PC-3 (cell line): ENCODE measurements at regions not wholly inside any gene's neighbourhood (a gene's known extent, or its start where the extent isn't known, plus 50 kb on each side); places are given as distances from the start of the nearest gene placed in this dataset.

Source experiments
- ATAC-seq: fragments of 200-7000 bp; cut with Tn5 transposase; 2 replicates; pipeline ENCODE4 v1.9.1; 2020; ENCODE audit warnings: mild to moderate bottlenecking, moderate library complexity
- BruUV-seq: library from RNA; stranded (reverse); fragments of 400-500 nt; replicated peaks from 2 replicates; lab custom pipeline; 2021; lab: Mats Ljungman, UMichigan
- CTCF ChIA-PET: fragments of 300-600 bp; sonication (Branson Sonifier 250); formaldehyde crosslinking; loops from one replicate; lab custom pipeline; 2022; ENCODE audit warnings: antibody characterized with exemption; lab: Charles Lee
- POLR2A ChIA-PET: fragments of 300-600 bp; sonication (Branson Sonifier 250); formaldehyde crosslinking; loops from one replicate; lab custom pipeline; 2022; ENCODE audit warnings: antibody characterized with exemption; ENCODE audit not compliant: unreplicated experiment; lab: Charles Lee
- DNase-seq: peaks from one replicate; pipeline ENCODE4 v3.0.0-alpha.2; 2015
- H2AFZ ChIP-seq: fragments of 300-600 bp; sonication (generic); 2 replicates; pipeline ENCODE4 v1.6.0; 2016; ENCODE audit warnings: antibody characterized with exemption, low read length
- H3F3A ChIP-seq: fragments of 300-600 bp; sonication (generic); one replicate; pipeline ENCODE4 v1.6.0; 2017; ENCODE audit warnings: antibody characterized with exemption, low read length, control low read depth, mild to moderate bottlenecking; ENCODE audit not compliant: unreplicated experiment
- H3K27ac ChIP-seq: fragments of 300-600 bp; sonication (generic); 2 replicates; pipeline ENCODE4 v1.5.1; 2016; ENCODE audit warnings: mild to moderate bottlenecking, low read length
- H3K27me3 ChIP-seq: fragments of 300-600 bp; sonication (generic); 2 replicates; pipeline ENCODE4 v1.6.1; 2016; ENCODE audit warnings: low read length, mixed read lengths
- H3K36me3 ChIP-seq: fragments of 300-600 bp; sonication (generic); 2 replicates; pipeline ENCODE4 v1.6.1; 2016; ENCODE audit warnings: low read depth, mixed run types, low read length, mixed read lengths
- H3K4me1 ChIP-seq: fragments of 300-600 bp; sonication (generic); 2 replicates; pipeline ENCODE4 v1.5.1; 2016; ENCODE audit warnings: low read length; ENCODE audit not compliant: insufficient read depth
- H3K4me2 ChIP-seq: fragments of 300-600 bp; sonication (generic); 2 replicates; pipeline ENCODE4 v1.6.0; 2016; ENCODE audit warnings: low read length
- H3K4me3 ChIP-seq: fragments of 300-600 bp; sonication (generic); 2 replicates; pipeline ENCODE4 v1.5.1; 2016; ENCODE audit warnings: mild to moderate bottlenecking, low read length, mixed read lengths
- H3K79me2 ChIP-seq: fragments of 300-600 bp; sonication (generic); 2 replicates; pipeline ENCODE4 v1.6.1; 2017; ENCODE audit warnings: low read length, mixed read lengths
- H3K9ac ChIP-seq: fragments of 300-600 bp; sonication (generic); 2 replicates; pipeline ENCODE4 v1.6.0; 2016; ENCODE audit warnings: mild to moderate bottlenecking, low read length
- H3K9me2 ChIP-seq: fragments of 300-600 bp; sonication (generic); replicated peaks from 2 replicates; pipeline ENCODE4 v1.6.1; 2016; ENCODE audit warnings: mixed run types, low read length, mixed read lengths
- H3K9me3 ChIP-seq: fragments of 300-600 bp; sonication (generic); 2 replicates; pipeline ENCODE4 v1.6.1; 2016; ENCODE audit warnings: low read length, mixed read lengths
- H4K20me1 ChIP-seq: fragments of 300-600 bp; sonication (generic); 2 replicates; pipeline ENCODE4 v1.6.1; 2016; ENCODE audit warnings: low read length, mixed read lengths
- EZH2 ChIP-seq: fragments of 300-600 bp; sonication (generic); IDR thresholded peaks from one replicate; pipeline ENCODE4 v1.6.1; 2017; ENCODE audit warnings: antibody characterized with exemption, mild to moderate bottlenecking, low read length; ENCODE audit not compliant: unreplicated experiment
- EZH2phosphoT487 ChIP-seq: fragments of 300-600 bp; sonication (generic); IDR thresholded peaks from 2 replicates; pipeline ENCODE4 v1.6.1; 2018; ENCODE audit warnings: mild to moderate bottlenecking, antibody characterized with exemption, low read length, borderline replicate concordance
- intact Hi-C: fragments of 100-400 bp; cut with micrococcal nuclease; formaldehyde crosslinking; loops from 2 replicates; pipeline ENCODE4 v1.9.0; 2023
- TF ChIP-seq, protein P1 (sequence below): fragments of 300-600 bp; sonication (generic); conservative IDR thresholded peaks from 2 replicates; pipeline ENCODE4 v1.5.1; 2017; ENCODE audit warnings: antibody characterized with exemption, low read depth, mild to moderate bottlenecking, low read length

GRCh38 chr14:101501341-101501740 lies 60.0 kb upstream of the DIO3 start:
- Histone ChIP-seq H3K79me2 (no peaks in the 10 kb centered on the region), H3K36me3 (no peaks in the 10 kb centered on the region), H3K4me1 (no peaks in the 10 kb centered on the region), H3K4me3 (no peak overlapping the region), H4K20me1 (no peaks in the 10 kb centered on the region), H3F3A (no peaks in the 10 kb centered on the region), H3K9me2 (no peaks in the 10 kb centered on the region), H2AFZ (no peak overlapping the region), H3K4me2 (no peak overlapping the region), H3K27me3 (no peaks in the 10 kb centered on the region), H3K9ac (no peak overlapping the region), H3K9me3 (no peaks in the 10 kb centered on the region), H3K27ac (no peak overlapping the region)
- CTCF ChIA-PET, result no interaction called here
- no TSS peak for BruUV-seq
- POLR2A ChIA-PET, result no interaction called here
- intact Hi-C loops, result no loop called here
- DNase-seq (no peak), ATAC-seq (no peak)
- TF ChIP-seq, protein P1, sequence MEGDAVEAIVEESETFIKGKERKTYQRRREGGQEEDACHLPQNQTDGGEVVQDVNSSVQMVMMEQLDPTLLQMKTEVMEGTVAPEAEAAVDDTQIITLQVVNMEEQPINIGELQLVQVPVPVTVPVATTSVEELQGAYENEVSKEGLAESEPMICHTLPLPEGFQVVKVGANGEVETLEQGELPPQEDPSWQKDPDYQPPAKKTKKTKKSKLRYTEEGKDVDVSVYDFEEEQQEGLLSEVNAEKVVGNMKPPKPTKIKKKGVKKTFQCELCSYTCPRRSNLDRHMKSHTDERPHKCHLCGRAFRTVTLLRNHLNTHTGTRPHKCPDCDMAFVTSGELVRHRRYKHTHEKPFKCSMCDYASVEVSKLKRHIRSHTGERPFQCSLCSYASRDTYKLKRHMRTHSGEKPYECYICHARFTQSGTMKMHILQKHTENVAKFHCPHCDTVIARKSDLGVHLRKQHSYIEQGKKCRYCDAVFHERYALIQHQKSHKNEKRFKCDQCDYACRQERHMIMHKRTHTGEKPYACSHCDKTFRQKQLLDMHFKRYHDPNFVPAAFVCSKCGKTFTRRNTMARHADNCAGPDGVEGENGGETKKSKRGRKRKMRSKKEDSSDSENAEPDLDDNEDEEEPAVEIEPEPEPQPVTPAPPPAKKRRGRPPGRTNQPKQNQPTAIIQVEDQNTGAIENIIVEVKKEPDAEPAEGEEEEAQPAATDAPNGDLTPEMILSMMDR, result no peak
- TF ChIP-seq EZH2 (no peak), EZH2phosphoT487 (no peak)

- Histone ChIP-seq H2AFZ (no peak overlapping the region), H3K79me2 (no peaks in the 10 kb centered on the region), H3K36me3 (no peaks in the 10 kb centered on the region), H3F3A (no peaks in the 10 kb centered on the region), H3K27ac (no peak overlapping the region), H3K9ac (no peak overlapping the region), H4K20me1 (no peaks in the 10 kb centered on the region), H3K9me2 (no peaks in the 10 kb centered on the region), H3K4me1 (no peaks in the 10 kb centered on the region), H3K4me3 (no peak overlapping the region), H3K4me2 (no peak overlapping the region), H3K9me3 (no peaks in the 10 kb centered on the region), H3K27me3 (no peaks in the 10 kb centered on the region)
- DNase-seq, result no peak
- CTCF ChIA-PET, result no interaction called here
- POLR2A ChIA-PET, result no interaction called here
- no peak for TF ChIP-seq EZH2phosphoT487
- TF ChIP-seq, protein P1, result no peak
- TF ChIP-seq EZH2, result no peak
- intact Hi-C loops, result no loop called here
- ATAC-seq, result no peak
- no TSS peak for BruUV-seq
These were observed 59.3 kb upstream of the DIO3 start for GRCh38 chr14:101501858-101502615.

DNA sequence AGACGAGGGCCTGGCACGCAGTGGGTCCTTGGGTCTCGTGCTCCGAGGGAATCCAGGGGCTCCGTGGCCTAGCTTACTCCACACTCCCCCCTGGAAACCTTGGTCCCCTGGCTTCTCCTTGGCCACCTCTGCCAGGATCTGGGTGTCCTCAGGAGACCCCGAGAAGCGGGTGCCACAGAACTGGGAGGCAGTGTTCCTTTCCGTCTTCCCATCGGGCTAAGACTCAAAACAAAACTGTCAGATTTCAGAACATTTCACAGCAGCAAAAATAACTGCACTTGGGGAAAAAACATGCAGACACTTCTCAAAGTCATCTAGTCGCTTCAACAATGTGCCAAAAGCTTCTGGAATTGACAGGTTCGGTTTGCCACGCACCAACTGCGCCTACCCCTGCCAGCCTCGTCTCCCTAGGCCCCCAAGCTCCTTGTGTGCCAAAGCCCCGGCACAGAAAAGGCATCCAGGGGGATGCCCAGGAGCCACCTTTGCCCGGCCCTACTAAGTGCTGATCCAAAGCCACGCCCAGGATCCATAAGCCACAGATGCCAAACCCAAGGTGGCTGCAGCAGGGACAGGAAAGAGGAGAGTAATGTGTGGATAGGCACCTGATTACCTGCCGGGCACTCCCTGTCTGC lies 58.4 kb upstream of the DIO3 start:
- ChIA-PET CTCF (no interaction called here), POLR2A (no interaction called here)
- TF ChIP-seq EZH2phosphoT487, result no peak
- TF ChIP-seq EZH2, result no peak
- TF ChIP-seq, protein P1, result no peak

More for the DNA sequence above, 58.4 kb upstream of the DIO3 start:
- no peaks in the 10 kb centered on the region for H3K27me3 ChIP-seq
- no peaks in the 10 kb centered on the region for H3K4me1 ChIP-seq
- no peak overlapping the region for H2AFZ ChIP-seq
- no peaks in the 10 kb centered on the region for H3K36me3 ChIP-seq
- DNase-seq, result no peak
- no TSS peak for BruUV-seq
- H3F3A ChIP-seq, result no peaks in the 10 kb centered on the region
- no peaks in the 10 kb centered on the region for H4K20me1 ChIP-seq
- no peak for ATAC-seq
- H3K9ac ChIP-seq, result no peak overlapping the region
- intact Hi-C loops, result no loop called here
- no peak overlapping the region for H3K4me3 ChIP-seq
- no peaks in the 10 kb centered on the region for H3K79me2 ChIP-seq
- H3K4me2 ChIP-seq, result no peak overlapping the region
- H3K9me3 ChIP-seq, result no peaks in the 10 kb centered on the region
- H3K27ac ChIP-seq, result no peak overlapping the region
- H3K9me2 ChIP-seq, result no peaks in the 10 kb centered on the region
